SH-SY5Y (cell line): ENCODE measurements at regions not wholly inside any gene's neighbourhood (a gene's known extent, or its start where the extent isn't known, plus 50 kb on each side); places are given as distances from the start of the nearest gene placed in this dataset.

ENCODE experiments used
- GATA2 ChIP-seq: IDR thresholded peaks from 2 replicates; pipeline ENCODE4 v1.6.1; 2011; ENCODE audit warnings: mild to moderate bottlenecking, low read depth, low read length
- GATA3 ChIP-seq: IDR thresholded peaks from 2 replicates; pipeline ENCODE4 v1.6.1; 2011; ENCODE audit warnings: low read depth, mild to moderate bottlenecking, low read length, moderate library complexity

- TF ChIP-seq GATA3 (no peak), GATA2 (no peak)
Measured at GRCh38 chr2:40831321-40831873, 379.5 kb upstream of the SLC8A1 start.
